ENCODE measurements at regions not wholly inside any gene's neighbourhood (a gene's known extent, or its start where the extent isn't known, plus 50 kb on each side); places are given as distances from the start of the nearest gene placed in this dataset.
A peak's percentile ranks its signal among the peaks of the same experiment; 100 is the strongest.

- DNase-seq = no peak
Observed at GRCh38 chr18:76572518-76573247, 77.6 kb upstream of the ZNF516 start.

- DNase-seq = no peak
Observed at GRCh38 chr18:76571689-76572088, 76.6 kb upstream of the ZNF516 start.

- DNase-seq = no peak
Observed at GRCh38 chr18:76570856-76571255, 75.8 kb upstream of the ZNF516 start.

- DNase-seq = no peak
Observed at GRCh38 chr18:76569644-76570419, 74.8 kb upstream of the ZNF516 start.

- DNase-seq = no peak
Observed at GRCh38 chr18:76568731-76569130, 73.7 kb upstream of the ZNF516 start.

- DNase-seq = no peak
Observed at GRCh38 chr18:76567835-76568445, 72.9 kb upstream of the ZNF516 start.

- DNase-seq = no peak
Observed at GRCh38 chr18:76566987-76567386, 71.9 kb upstream of the ZNF516 start.

GRCh38 chr18:76565238-76566173 lies 70.5 kb upstream of the ZNF516 start:
- DNase-seq = peak; percentile 90 to 96 (median 92)

GRCh38 chr18:76564655-76565237 lies 69.7 kb upstream of the ZNF516 start:
- DNase-seq = no peak

GRCh38 chr18:76564117-76564516 lies 69.1 kb upstream of the ZNF516 start:
- peak in 1 of 3 donors; percentile 40 for DNase-seq

- no peak for DNase-seq
Observed at GRCh38 chr18:76562286-76563122, 67.5 kb upstream of the ZNF516 start.

GRCh38 chr18:76558881-76559667 lies 64.0 kb upstream of the ZNF516 start:
- no peak for DNase-seq

- DNase-seq = no peak
Observed at GRCh38 chr18:76557026-76557575, 62.1 kb upstream of the ZNF516 start.

- DNase-seq = no peak
Observed at GRCh38 chr18:76554547-76555222, 59.6 kb upstream of the ZNF516 start.

GRCh38 chr18:76553715-76554546 lies 58.9 kb upstream of the ZNF516 start:
- no peak for DNase-seq

GRCh38 chr18:76548541-76548940 lies 53.5 kb upstream of the ZNF516 start:
- DNase-seq = no peak

GRCh38 chr18:76547296-76547695 lies 52.3 kb upstream of the ZNF516 start:
- DNase-seq = no peak

GRCh38 chr18:76546436-76546835 lies 51.4 kb upstream of the ZNF516 start:
- no peak for DNase-seq
